22Rv1 (cell line): ENCODE measurements at regions not wholly inside any gene's neighbourhood (a gene's known extent, or its start where the extent isn't known, plus 50 kb on each side); places are given as distances from the start of the nearest gene placed in this dataset.

ENCODE experiments used
- CTCF ChIP-seq: fragments of 450-650 bp; IDR thresholded peaks from 2 replicates; pipeline ENCODE4 v1.5.1; 2017; ENCODE audit warnings: mild to moderate bottlenecking
- ZFX ChIP-seq: fragments of 450-650 bp; IDR thresholded peaks from 2 replicates; pipeline ENCODE4 v1.6.1; 2017; ENCODE audit warnings: antibody characterized with exemption, borderline replicate concordance

GRCh38 chr9:27711241-27711640 is 138.0 kb upstream of the C9orf72 start:
- TF ChIP-seq CTCF = no peak
- TF ChIP-seq ZFX = no peak
